ENCODE measurements at regions not wholly inside any gene's neighbourhood (a gene's known extent, or its start where the extent isn't known, plus 50 kb on each side); places are given as distances from the start of the nearest gene placed in this dataset.

- no peak for TF ChIP-seq POLR2A (IDR thresholded peaks at IDR 0.05)
- TF ChIP-seq CTCF (IDR thresholded peaks at IDR 0.05), result no peak
Observed at GRCh38 chr6:120211955-120212792, 862.6 kb upstream of the MAN1A1 start.

All from gastroesophageal sphincter (tissue), 3 donors.